ENCODE measurements at regions not wholly inside any gene's neighbourhood (a gene's known extent, or its start where the extent isn't known, plus 50 kb on each side); places are given as distances from the start of the nearest gene placed in this dataset.
"Not testable (repeated sequence)": the region's sequence is repeated elsewhere in the genome, so short reads cannot be mapped to it uniquely, and the experiment has no call there.

DNA sequence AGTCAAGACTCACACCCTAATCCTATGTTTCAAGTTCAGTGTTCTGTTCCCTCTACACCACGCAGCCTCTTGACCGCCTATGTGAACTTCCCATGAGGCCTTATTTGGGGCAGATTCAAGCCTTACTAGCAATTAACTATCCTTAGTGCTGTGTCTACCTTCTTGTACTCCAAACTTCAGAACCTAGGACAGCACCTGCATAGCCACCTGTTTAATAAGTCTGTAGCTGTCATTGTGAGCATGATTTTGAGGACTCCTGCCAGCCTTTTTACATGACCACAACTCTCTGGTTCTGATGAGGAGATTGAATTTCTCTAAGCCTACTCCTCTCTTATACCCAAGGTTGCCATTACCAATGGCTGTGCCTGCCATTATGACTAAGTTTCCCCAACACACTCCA is 50.8 kb upstream of the PCSK1 start:
- TF ChIP-seq, protein P1, sequence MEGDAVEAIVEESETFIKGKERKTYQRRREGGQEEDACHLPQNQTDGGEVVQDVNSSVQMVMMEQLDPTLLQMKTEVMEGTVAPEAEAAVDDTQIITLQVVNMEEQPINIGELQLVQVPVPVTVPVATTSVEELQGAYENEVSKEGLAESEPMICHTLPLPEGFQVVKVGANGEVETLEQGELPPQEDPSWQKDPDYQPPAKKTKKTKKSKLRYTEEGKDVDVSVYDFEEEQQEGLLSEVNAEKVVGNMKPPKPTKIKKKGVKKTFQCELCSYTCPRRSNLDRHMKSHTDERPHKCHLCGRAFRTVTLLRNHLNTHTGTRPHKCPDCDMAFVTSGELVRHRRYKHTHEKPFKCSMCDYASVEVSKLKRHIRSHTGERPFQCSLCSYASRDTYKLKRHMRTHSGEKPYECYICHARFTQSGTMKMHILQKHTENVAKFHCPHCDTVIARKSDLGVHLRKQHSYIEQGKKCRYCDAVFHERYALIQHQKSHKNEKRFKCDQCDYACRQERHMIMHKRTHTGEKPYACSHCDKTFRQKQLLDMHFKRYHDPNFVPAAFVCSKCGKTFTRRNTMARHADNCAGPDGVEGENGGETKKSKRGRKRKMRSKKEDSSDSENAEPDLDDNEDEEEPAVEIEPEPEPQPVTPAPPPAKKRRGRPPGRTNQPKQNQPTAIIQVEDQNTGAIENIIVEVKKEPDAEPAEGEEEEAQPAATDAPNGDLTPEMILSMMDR (IDR thresholded peaks at IDR 0.05; ENCODE audit: control extremely low read depth, extremely low read depth, low read depth, missing control alignments): no peak
- POLR2A ChIA-PET: no interaction called here
- no peak for DNase-seq (ENCODE audit: extremely low spot score)
- CTCF ChIA-PET: interaction anchor here (1.0 to 2.3 kb wide), 4 partner anchors 11 to 139 kb away, joined by 3 to 7 read pairs (median 4); no protein-coding TSS in a partner anchor

DNA sequence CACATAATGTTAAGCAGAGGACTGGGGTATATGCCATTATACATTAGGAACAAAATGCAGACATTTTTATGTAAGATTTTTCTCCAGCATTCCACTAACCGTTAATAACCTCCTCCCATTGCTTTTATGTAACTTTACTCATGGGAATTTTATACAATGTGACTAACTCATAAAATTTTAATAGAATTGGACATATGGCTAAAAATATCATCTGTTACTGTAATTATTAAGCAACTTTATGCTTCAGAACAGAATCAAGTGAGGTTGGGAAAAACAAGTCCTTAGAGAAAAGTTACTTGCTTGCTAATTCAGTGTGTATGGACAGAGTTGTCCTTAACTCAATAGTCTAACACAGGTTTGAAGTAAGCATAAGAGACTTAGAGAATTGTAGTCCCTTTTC is 54.8 kb upstream of the PCSK1 start:
- TF ChIP-seq, protein P1 (IDR thresholded peaks at IDR 0.05; ENCODE audit: control extremely low read depth, extremely low read depth, low read depth, missing control alignments): no peak
- POLR2A ChIA-PET: no interaction called here
- CTCF ChIA-PET: no interaction called here
- DNase-seq (ENCODE audit: extremely low spot score): no peak

DNA sequence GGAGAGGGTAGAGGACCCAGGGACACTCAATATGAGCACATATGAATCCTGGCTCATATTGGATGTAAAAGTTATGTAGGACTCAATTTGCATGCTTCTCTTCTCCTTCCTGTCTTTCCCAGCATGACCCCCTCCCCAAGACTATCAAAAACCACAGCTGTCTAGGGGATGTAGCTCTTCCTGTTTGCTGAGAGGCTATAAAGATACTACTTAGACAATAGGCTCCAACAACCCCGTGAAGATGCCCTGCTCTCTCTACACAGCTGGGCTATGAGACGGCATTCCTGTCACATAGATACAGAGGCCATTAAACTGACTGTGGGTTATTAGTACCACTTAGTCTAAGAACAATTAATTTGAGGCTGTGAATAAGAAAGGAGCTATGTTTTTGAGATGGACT is 56.5 kb upstream of the PCSK1 start:
- TF ChIP-seq, protein P1 (IDR thresholded peaks at IDR 0.05; ENCODE audit: control extremely low read depth, extremely low read depth, low read depth, missing control alignments): no peak
- ChIA-PET POLR2A (no interaction called here), CTCF (interaction anchor here (1.1 to 1.3 kb wide), 3 partner anchors 10 to 89 kb away, joined by 3 read pairs; no protein-coding TSS in a partner anchor)
- DNase-seq (ENCODE audit: extremely low spot score): no peak

DNA sequence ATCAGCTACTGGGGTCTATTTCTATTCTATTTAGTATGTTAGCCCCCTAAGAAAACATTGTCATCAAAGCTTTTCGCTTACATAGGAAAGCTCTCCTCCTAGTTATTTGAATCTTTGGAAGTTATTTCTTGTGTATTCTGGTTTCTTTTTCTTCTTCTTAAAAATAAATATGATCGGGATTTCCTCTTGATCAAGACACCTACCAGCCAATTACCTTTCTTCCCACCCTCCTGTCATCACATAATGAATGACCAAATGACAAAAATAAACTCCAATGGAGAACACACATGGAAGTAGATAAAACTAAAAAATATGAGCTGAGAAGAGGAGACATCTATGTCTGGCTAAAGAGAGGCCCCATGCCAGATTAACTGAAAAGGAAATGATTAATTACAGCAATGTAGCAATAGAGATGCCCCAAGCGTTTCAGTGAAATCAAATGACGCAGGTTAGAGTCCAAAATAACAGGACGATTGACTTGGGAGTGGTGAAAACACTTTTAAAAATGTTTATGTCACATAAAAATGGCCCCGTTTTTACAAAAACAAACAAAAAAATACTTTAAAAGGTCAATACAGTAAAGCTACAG is 59.5 kb upstream of the PCSK1 start:
- TF ChIP-seq, protein P1 (IDR thresholded peaks at IDR 0.05; ENCODE audit: control extremely low read depth, extremely low read depth, low read depth, missing control alignments): no peak
- no peak for DNase-seq (ENCODE audit: extremely low spot score)
- POLR2A ChIA-PET: no interaction called here
- CTCF ChIA-PET: interaction anchor here (1.8 kb wide), 1 partner anchor 53 kb away, joined by 5 read pairs; no protein-coding TSS in a partner anchor

DNA sequence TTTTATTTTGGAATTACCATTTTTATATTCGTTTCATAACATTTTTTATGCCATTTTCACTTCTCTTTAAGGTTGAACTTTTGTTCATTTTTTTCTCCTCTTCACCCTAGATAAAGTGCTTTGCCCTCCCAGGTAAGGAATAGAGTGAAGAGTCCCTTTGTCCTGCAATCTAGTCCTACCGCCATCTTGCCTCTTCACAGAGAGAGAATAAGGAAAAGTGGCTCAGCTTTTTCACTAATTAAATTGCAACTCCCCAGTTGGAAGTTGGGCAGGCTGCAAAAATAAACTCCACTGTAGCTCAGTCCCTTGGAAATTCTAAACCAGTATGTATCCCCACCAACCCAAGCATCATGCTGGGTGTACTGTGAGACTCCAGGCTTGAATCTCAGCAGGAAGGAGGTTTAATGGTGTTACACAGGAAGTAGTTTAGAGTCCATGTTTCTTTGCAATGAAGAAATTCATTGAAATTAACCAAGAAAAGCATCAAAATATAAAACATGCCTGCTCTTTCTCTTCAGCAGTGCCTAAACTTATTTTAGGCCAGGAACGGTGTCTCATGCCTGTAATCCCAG is 60.3 kb upstream of the PCSK1 start:
- CTCF ChIA-PET: interaction anchor here (1.8 kb wide), 1 partner anchor 53 kb away, joined by 5 read pairs; no protein-coding TSS in a partner anchor

DNA sequence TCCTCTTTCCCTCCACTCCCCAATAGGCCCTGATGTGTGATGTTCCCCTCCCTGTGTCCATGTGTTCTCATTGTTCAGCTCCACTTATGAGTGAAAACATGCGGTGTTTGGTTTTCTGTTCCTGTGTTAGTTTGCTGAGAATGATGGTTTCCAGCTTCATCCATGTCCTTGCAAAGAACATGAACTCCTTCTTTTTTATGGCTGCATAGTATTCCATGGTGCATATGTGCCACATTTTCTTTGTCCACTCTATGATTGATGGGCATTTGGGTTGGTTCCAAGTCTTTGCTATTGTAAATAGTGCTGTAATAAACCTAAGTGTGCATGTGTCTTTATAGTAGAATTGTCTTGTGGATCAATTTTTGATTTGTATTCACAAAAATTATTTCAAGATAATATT is 62.4 kb upstream of the PCSK1 start:
- CTCF ChIA-PET; POLR2A ChIA-PET; DNase-seq (ENCODE audit: extremely low spot score): not testable (repeated sequence)

More for the DNA sequence above, 60.3 kb upstream of the PCSK1 start:
- TF ChIP-seq, protein P1 (IDR thresholded peaks at IDR 0.05; ENCODE audit: control extremely low read depth, extremely low read depth, low read depth, missing control alignments): no peak
- POLR2A ChIA-PET: no interaction called here
- no peak for DNase-seq (ENCODE audit: extremely low spot score)

DNA sequence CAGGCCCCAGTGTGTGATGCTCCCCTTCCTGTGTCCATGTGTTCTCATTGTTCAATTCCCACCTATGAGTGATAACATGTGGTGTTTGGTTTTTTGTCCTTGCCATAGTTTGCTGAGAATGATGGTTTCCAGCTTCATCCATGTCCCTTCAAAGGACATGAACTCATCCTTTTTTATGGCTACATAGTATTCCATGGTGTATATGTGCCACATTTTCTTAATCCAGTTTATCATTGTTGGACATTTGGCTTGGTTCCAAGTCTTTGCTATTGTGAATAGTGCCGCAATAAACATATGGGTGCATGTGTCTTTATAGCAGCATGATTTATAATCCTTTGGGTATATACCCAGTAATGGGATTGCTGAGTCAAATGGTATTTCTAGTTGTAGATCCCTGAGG is 64.0 kb upstream of the PCSK1 start:
- CTCF ChIA-PET; POLR2A ChIA-PET; DNase-seq (ENCODE audit: extremely low spot score): not testable (repeated sequence)
